ENCODE measurements at regions not wholly inside any gene's neighbourhood (a gene's known extent, or its start where the extent isn't known, plus 50 kb on each side); places are given as distances from the start of the nearest gene placed in this dataset.

- no peak for DNase-seq (ENCODE audit: low read depth)
These were observed 60.4 kb upstream of the RPH3AL start for GRCh38 chr17:413016-413350.

- peak; percentile 63 for DNase-seq (ENCODE audit: low read depth)
These were observed 59.8 kb upstream of the RPH3AL start for GRCh38 chr17:412211-413015.

- no peak for DNase-seq (ENCODE audit: low read depth)
These were observed 59.0 kb upstream of the RPH3AL start for GRCh38 chr17:411421-412120.

- DNase-seq (ENCODE audit: low read depth), result peak; percentile 66
These were observed 58.2 kb upstream of the RPH3AL start for GRCh38 chr17:410543-411401.

GRCh38 chr17:409848-410542, 57.4 kb upstream of the RPH3AL start:
- DNase-seq (ENCODE audit: low read depth), result peak; percentile 99

GRCh38 chr17:409308-409847, 56.8 kb upstream of the RPH3AL start:
- DNase-seq (ENCODE audit: low read depth), result no peak

GRCh38 chr17:404703-405102, 52.1 kb upstream of the RPH3AL start:
- no peak for DNase-seq (ENCODE audit: low read depth)

Measured in T follicular helper cell (primary cell).